ENCODE measurements at regions not wholly inside any gene's neighbourhood (a gene's known extent, or its start where the extent isn't known, plus 50 kb on each side); places are given as distances from the start of the nearest gene placed in this dataset.

DNA sequence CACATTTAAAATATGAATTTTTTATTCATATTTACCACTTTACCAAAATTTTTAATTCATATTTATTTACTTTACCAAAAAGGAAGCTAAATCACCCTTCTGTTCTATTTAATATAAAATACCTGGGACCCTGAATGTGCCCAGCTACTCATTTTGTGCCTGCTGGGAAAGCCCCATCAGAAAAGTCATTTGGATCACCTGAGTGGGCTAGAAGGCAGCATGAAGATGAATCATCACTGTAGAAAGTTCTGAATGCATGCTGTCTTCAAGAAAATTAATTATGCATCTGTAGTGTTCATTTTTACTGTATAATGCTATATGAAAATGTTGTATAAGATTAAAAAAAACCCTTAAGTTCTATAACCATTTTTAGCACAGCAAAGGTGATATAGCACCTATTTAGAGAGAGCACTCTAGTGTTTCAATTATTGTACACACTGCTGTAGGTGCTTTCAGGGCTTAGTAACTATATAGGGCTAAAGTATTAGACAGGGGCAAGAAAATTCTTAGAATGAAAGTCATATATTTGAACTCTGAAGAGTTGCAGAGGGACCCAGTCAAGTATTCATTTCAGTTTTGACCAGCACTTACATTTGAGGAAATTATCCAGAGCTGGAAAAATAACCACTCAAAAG, 175.1 kb downstream of the NFKBIZ start:
- no peak for DNase-seq (ENCODE audit: low spot score)
- H3K4me1 ChIP-seq (ENCODE audit: control insufficient read depth in 4 of 4, insufficient read depth in 4 of 4, low read length in 3 of 4), result no peaks in the 10 kb centered on the region
- H3K27ac ChIP-seq (ENCODE audit: low read depth in 1 of 2, low read length in 2 of 2), result no peak overlapping the region
- H3K9ac ChIP-seq (ENCODE audit: low read depth in 1 of 2, low read length in 2 of 2), result no peak overlapping the region
- H3K4me3 ChIP-seq (ENCODE audit: low read depth in 1 of 3, low read length in 3 of 3), result no peak overlapping the region
- no peaks in the 10 kb centered on the region for H3K36me3 ChIP-seq (ENCODE audit: control insufficient read depth in 4 of 4, insufficient read depth in 3 of 4, low read depth in 1 of 4, low read length in 3 of 4)
- TF ChIP-seq REST (IDR thresholded peaks at IDR 0.05) (no peak), SP1 (IDR thresholded peaks at IDR 0.05) (no peak), YY1 (IDR thresholded peaks at IDR 0.05) (no peak), EGR1 (IDR thresholded peaks at IDR 0.05; ENCODE audit: low read depth in 2 of 2) (no peak), FOXA2 (IDR thresholded peaks at IDR 0.05) (no peak), MAX (IDR thresholded peaks at IDR 0.05) (no peak), JUND (IDR thresholded peaks at IDR 0.05) (no peak), GABPA (IDR thresholded peaks at IDR 0.05 in 1 of 2, conservative IDR thresholded peaks at IDR 0.05 in 1 of 2) (no peak), FOXA1 (IDR thresholded peaks at IDR 0.05) (no peak)
- TF ChIP-seq, protein P1, sequence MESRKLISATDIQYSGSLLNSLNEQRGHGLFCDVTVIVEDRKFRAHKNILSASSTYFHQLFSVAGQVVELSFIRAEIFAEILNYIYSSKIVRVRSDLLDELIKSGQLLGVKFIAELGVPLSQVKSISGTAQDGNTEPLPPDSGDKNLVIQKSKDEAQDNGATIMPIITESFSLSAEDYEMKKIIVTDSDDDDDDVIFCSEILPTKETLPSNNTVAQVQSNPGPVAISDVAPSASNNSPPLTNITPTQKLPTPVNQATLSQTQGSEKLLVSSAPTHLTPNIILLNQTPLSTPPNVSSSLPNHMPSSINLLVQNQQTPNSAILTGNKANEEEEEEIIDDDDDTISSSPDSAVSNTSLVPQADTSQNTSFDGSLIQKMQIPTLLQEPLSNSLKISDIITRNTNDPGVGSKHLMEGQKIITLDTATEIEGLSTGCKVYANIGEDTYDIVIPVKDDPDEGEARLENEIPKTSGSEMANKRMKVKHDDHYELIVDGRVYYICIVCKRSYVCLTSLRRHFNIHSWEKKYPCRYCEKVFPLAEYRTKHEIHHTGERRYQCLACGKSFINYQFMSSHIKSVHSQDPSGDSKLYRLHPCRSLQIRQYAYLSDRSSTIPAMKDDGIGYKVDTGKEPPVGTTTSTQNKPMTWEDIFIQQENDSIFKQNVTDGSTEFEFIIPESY (IDR thresholded peaks at IDR 0.05), result no peak
- TF ChIP-seq, protein P2, sequence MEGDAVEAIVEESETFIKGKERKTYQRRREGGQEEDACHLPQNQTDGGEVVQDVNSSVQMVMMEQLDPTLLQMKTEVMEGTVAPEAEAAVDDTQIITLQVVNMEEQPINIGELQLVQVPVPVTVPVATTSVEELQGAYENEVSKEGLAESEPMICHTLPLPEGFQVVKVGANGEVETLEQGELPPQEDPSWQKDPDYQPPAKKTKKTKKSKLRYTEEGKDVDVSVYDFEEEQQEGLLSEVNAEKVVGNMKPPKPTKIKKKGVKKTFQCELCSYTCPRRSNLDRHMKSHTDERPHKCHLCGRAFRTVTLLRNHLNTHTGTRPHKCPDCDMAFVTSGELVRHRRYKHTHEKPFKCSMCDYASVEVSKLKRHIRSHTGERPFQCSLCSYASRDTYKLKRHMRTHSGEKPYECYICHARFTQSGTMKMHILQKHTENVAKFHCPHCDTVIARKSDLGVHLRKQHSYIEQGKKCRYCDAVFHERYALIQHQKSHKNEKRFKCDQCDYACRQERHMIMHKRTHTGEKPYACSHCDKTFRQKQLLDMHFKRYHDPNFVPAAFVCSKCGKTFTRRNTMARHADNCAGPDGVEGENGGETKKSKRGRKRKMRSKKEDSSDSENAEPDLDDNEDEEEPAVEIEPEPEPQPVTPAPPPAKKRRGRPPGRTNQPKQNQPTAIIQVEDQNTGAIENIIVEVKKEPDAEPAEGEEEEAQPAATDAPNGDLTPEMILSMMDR (IDR thresholded peaks at IDR 0.05; ENCODE audit: low read depth, low read length, missing input control), result no peak
- H3K9me3 ChIP-seq (ENCODE audit: control insufficient read depth in 4 of 4, low read length in 3 of 4), result no peaks in the 10 kb centered on the region
- H3K27me3 ChIP-seq (ENCODE audit: control insufficient read depth in 4 of 4, insufficient read depth in 4 of 4, low read length in 3 of 4), result no peaks in the 10 kb centered on the region

- Histone ChIP-seq H3K36me3 (ENCODE audit: control insufficient read depth in 4 of 4, insufficient read depth in 3 of 4, low read depth in 1 of 4, low read length in 3 of 4) (no peaks in the 10 kb centered on the region), H3K27me3 (ENCODE audit: control insufficient read depth in 4 of 4, insufficient read depth in 4 of 4, low read length in 3 of 4) (no peaks in the 10 kb centered on the region), H3K4me1 (ENCODE audit: control insufficient read depth in 4 of 4, insufficient read depth in 4 of 4, low read length in 3 of 4) (no peaks in the 10 kb centered on the region), H3K9me3 (ENCODE audit: control insufficient read depth in 4 of 4, low read length in 3 of 4) (no peaks in the 10 kb centered on the region), H3K27ac (ENCODE audit: low read depth in 1 of 2, low read length in 2 of 2) (no peak overlapping the region), H3K4me3 (ENCODE audit: low read depth in 1 of 3, low read length in 3 of 3) (no peak overlapping the region), H3K9ac (ENCODE audit: low read depth in 1 of 2, low read length in 2 of 2) (no peak overlapping the region)
- DNase-seq (ENCODE audit: low spot score), result no peak
- 84% methylated on average over 2 of the region's 2 CpGs for WGBS
- TF ChIP-seq HNF4A (conservative IDR thresholded peaks at IDR 0.05) (no peak), HNF4G (IDR thresholded peaks at IDR 0.05) (no peak), GABPA (IDR thresholded peaks at IDR 0.05 in 1 of 2, conservative IDR thresholded peaks at IDR 0.05 in 1 of 2) (no peak), FOXA1 (IDR thresholded peaks at IDR 0.05) (no peak), MAX (IDR thresholded peaks at IDR 0.05) (no peak), RAD21 (IDR thresholded peaks at IDR 0.05) (no peak), FOXA2 (IDR thresholded peaks at IDR 0.05) (no peak), SP1 (IDR thresholded peaks at IDR 0.05) (no peak), JUND (IDR thresholded peaks at IDR 0.05) (no peak), EGR1 (IDR thresholded peaks at IDR 0.05; ENCODE audit: low read depth in 2 of 2) (no peak), NR2F2 (IDR thresholded peaks at IDR 0.05) (no peak)
- TF ChIP-seq, protein P2 (IDR thresholded peaks at IDR 0.05; ENCODE audit: low read depth, low read length, missing input control), result no peak
- TF ChIP-seq, protein P1 (IDR thresholded peaks at IDR 0.05), result no peak
- TF ChIP-seq, protein P3, sequence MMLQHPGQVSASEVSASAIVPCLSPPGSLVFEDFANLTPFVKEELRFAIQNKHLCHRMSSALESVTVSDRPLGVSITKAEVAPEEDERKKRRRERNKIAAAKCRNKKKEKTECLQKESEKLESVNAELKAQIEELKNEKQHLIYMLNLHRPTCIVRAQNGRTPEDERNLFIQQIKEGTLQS (IDR thresholded peaks at IDR 0.05), result no peak
Observed at GRCh38 chr3:102025606-102026270, 176.4 kb downstream of the NFKBIZ start.
